ENCODE measurements at regions not wholly inside any gene's neighbourhood (a gene's known extent, or its start where the extent isn't known, plus 50 kb on each side); places are given as distances from the start of the nearest gene placed in this dataset.

DNA sequence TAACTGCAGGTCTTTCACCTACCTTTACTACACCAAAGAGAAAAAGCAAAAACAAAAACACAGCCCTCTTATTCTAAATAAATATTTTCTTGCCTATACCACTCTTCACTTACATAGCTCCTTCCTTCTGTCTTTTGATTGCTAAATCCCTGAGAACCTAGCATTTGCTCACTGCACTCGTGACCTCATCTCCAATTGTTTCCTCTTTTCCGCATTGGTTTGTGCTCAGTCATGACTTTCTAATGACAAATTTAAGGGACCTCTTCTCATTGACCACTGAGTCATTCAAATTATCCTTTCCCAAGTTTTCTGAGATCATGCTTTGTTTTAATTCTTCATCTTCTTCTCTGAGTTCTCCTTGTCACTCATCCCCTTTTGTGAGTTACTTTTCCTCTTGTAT, 1697.1 kb downstream of the STIM2 start:
- POLR2A ChIA-PET, result no interaction called here
- DNase-seq (ENCODE audit: low read depth, low spot score), result no peak
- TF ChIP-seq, protein P1, sequence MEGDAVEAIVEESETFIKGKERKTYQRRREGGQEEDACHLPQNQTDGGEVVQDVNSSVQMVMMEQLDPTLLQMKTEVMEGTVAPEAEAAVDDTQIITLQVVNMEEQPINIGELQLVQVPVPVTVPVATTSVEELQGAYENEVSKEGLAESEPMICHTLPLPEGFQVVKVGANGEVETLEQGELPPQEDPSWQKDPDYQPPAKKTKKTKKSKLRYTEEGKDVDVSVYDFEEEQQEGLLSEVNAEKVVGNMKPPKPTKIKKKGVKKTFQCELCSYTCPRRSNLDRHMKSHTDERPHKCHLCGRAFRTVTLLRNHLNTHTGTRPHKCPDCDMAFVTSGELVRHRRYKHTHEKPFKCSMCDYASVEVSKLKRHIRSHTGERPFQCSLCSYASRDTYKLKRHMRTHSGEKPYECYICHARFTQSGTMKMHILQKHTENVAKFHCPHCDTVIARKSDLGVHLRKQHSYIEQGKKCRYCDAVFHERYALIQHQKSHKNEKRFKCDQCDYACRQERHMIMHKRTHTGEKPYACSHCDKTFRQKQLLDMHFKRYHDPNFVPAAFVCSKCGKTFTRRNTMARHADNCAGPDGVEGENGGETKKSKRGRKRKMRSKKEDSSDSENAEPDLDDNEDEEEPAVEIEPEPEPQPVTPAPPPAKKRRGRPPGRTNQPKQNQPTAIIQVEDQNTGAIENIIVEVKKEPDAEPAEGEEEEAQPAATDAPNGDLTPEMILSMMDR (IDR thresholded peaks at IDR 0.05; ENCODE audit: insufficient read depth, low read length, missing control alignments), result no peak
- CTCF ChIA-PET, result interaction anchor here (0.9 kb wide), 1 partner anchor 9 kb away, joined by 3 read pairs; no protein-coding TSS in a partner anchor
- H3K4me3 ChIP-seq (ENCODE audit: low read depth, low read length), result no peak overlapping the region

DNA sequence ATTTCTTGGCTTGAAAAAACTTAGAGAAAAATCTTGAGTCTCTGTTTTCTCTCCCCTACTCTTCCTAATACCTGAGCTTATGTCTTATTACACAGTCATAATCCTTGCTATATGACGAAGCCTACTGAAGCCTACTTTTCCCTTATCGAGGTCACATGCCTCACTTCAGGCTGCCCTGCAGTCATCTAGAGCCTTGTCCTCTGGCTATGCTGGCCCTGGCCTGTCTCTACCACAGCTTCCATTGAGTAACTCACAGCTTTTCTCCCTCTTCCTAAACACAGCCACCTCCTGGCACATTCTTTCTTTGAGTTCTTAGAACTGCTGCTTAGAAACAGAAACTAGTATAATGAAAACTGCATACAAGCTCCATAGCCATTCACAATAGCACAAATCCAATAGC, 1698.3 kb downstream of the STIM2 start:
- POLR2A ChIA-PET, result no interaction called here
- CTCF ChIA-PET, result interaction anchor here (1.0 kb wide), 1 partner anchor 68 kb away, joined by 3 read pairs; no protein-coding TSS in a partner anchor

DNA sequence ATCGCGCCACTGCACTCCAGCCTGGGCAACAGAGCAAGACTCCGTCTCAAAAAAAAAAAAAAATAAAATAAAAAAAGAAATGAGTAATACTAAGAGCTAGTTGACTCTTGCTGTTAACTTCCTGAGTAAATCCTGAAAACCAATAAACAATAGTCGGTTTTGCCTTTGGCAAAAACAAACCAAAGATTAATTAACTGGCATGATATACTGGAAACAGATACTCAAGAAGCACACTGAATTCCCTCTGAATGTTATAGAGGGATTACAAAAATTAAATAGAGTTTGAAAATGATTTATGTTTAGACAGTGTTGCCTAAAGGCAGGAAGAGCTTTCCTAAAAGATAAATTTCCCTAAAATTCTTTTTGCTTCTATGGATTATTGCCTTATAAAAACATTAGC, 1702.3 kb downstream of the STIM2 start:
- TF ChIP-seq, protein P1 (IDR thresholded peaks at IDR 0.05; ENCODE audit: insufficient read depth, low read length, missing control alignments), result no peak
- H3K4me3 ChIP-seq (ENCODE audit: low read depth, low read length), result no peak overlapping the region
- DNase-seq (ENCODE audit: low read depth, low spot score), result no peak
- ChIA-PET POLR2A (no interaction called here), CTCF (no interaction called here)

More for the DNA sequence above, 1698.3 kb downstream of the STIM2 start:
- no peak for DNase-seq (ENCODE audit: low read depth, low spot score)
- TF ChIP-seq, protein P1 (IDR thresholded peaks at IDR 0.05; ENCODE audit: insufficient read depth, low read length, missing control alignments), result no peak
- no peak overlapping the region for H3K4me3 ChIP-seq (ENCODE audit: low read depth, low read length)

DNA sequence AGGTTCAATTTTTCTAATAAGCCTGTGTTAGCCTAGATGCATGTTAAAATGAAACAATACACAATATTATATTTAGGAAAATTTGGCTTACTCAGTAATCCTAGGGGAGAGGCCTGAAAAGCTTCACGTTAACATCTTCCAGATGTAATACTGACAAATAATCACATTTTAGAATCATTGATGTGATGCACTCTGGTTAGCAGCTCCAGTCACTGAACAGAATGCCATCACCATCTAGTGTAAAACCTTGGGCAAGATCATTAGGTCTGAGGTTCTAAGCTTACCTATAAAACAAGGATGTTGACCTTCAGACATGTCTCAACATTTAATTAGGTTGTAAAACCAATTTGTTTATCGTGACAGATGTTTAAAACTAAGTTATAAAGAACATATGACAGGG, 1704.8 kb downstream of the STIM2 start:
- ChIA-PET CTCF (interaction anchor here (0.6 to 0.8 kb wide), 2 partner anchors 8 to 10 kb away, joined by 3 read pairs; no protein-coding TSS in a partner anchor), POLR2A (no interaction called here)
- H3K4me3 ChIP-seq (ENCODE audit: low read depth, low read length), result no peak overlapping the region
- DNase-seq (ENCODE audit: low read depth, low spot score), result no peak
- TF ChIP-seq, protein P1 (IDR thresholded peaks at IDR 0.05; ENCODE audit: insufficient read depth, low read length, missing control alignments), result no peak

DNA sequence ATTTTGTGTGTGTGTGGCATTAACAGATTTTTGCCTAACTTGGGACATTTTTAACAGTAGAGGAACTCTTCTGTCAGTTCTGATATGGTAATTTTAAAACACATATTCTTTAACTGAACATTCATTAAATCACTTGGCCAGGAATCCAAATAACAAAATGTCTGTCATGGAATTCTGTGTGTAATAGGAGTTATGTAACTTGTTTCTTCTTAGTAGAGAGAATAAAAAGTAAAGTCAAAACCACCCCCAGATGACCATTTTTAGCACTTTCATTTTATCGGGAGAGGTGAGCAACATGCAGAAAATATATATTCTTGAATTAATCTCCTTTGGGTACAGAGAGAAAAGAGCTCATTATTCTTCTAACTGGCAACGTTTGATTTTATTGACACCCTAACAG, 1740.3 kb downstream of the STIM2 start:
- TF ChIP-seq, protein P1 (IDR thresholded peaks at IDR 0.05; ENCODE audit: insufficient read depth, low read length, missing control alignments), result no peak
- CTCF ChIA-PET, result no interaction called here
- H3K4me3 ChIP-seq (ENCODE audit: low read depth, low read length), result no peak overlapping the region
- POLR2A ChIA-PET, result no interaction called here
- no peak for DNase-seq (ENCODE audit: low read depth, low spot score)

DNA sequence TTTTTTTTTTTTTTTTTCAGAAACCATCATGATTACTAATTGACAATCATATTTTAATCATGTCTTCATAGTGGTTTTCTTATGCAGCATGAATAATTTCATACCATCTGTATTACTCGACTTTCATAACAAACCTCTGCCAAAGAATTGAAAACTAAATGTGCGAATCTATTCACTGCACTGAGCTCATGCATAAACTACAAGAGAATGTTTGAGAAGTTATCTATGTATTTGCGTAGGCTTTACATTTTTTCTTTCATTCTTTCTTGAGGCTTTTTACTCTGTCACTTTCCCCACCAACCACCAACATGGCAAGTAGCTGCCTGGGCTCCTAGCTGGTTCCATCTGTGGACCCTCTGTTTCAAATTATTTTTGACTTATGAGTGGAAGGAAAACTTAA, 1761.0 kb downstream of the STIM2 start:
- no peak overlapping the region for H3K4me3 ChIP-seq (ENCODE audit: low read depth, low read length)
- POLR2A ChIA-PET, result no interaction called here
- TF ChIP-seq, protein P1 (IDR thresholded peaks at IDR 0.05; ENCODE audit: insufficient read depth, low read length, missing control alignments), result no peak
- CTCF ChIA-PET, result no interaction called here
- DNase-seq (ENCODE audit: low read depth, low spot score), result no peak
